ENCODE measurements at regions not wholly inside any gene's neighbourhood (a gene's known extent, or its start where the extent isn't known, plus 50 kb on each side); places are given as distances from the start of the nearest gene placed in this dataset.
"Not testable (repeated sequence)": the region's sequence is repeated elsewhere in the genome, so short reads cannot be mapped to it uniquely, and the experiment has no call there.

GRCh38 chr2:138090330-138090729 lies 126.1 kb downstream of the HNMT start:
- peaks cover 35% of the 10 kb centered on the region for H3K4me1 Mint-ChIP-seq
- H3K9me3 Mint-ChIP-seq = peaks cover 3% of the 10 kb centered on the region
- no peaks in the 10 kb centered on the region for H3K36me3 Mint-ChIP-seq
- H3K4me3 Mint-ChIP-seq = no peak overlapping the region
- TF ChIP-seq CTCF (IDR thresholded peaks at IDR 0.05; ENCODE audit: unreplicated experiment) = no peak
- H3K27me3 Mint-ChIP-seq (ENCODE audit: low read depth) = no peaks in the 10 kb centered on the region
- DNase-seq (ENCODE audit: low spot score in 2 of 2, unreplicated experiment in 2 of 2) = no peak
- no peak overlapping the region for H3K27ac Mint-ChIP-seq

GRCh38 chr2:138093455-138093854 lies 129.2 kb downstream of the HNMT start:
- no peaks in the 10 kb centered on the region for H3K27me3 Mint-ChIP-seq (ENCODE audit: low read depth)
- peaks cover 8% of the 10 kb centered on the region for H3K4me1 Mint-ChIP-seq
- H3K27ac Mint-ChIP-seq = no peak overlapping the region
- no peak overlapping the region for H3K4me3 Mint-ChIP-seq
- H3K36me3 Mint-ChIP-seq = no peaks in the 10 kb centered on the region
- no peak for DNase-seq (ENCODE audit: low spot score in 2 of 2, unreplicated experiment in 2 of 2)
- no peak for TF ChIP-seq CTCF (IDR thresholded peaks at IDR 0.05; ENCODE audit: unreplicated experiment)
- peaks cover 3% of the 10 kb centered on the region for H3K9me3 Mint-ChIP-seq

GRCh38 chr2:138094031-138094430 lies 129.8 kb downstream of the HNMT start:
- Mint-ChIP-seq H3K27me3 (ENCODE audit: low read depth) (no peaks in the 10 kb centered on the region), H3K4me1 (peaks cover 3% of the 10 kb centered on the region), H3K9me3 (peaks cover 8% of the 10 kb centered on the region), H3K27ac (no peak overlapping the region), H3K36me3 (peaks cover 2% of the 10 kb centered on the region), H3K4me3 (no peak overlapping the region)
- DNase-seq (ENCODE audit: low spot score in 2 of 2, unreplicated experiment in 2 of 2) = no peak
- TF ChIP-seq CTCF (IDR thresholded peaks at IDR 0.05; ENCODE audit: unreplicated experiment) = no peak

GRCh38 chr2:138095336-138095735 lies 131.1 kb downstream of the HNMT start:
- no peak for DNase-seq (ENCODE audit: low spot score in 2 of 2, unreplicated experiment in 2 of 2)
- Mint-ChIP-seq H3K4me1 (no peaks in the 10 kb centered on the region), H3K27ac (no peak overlapping the region), H3K4me3 (no peak overlapping the region), H3K9me3 (peaks cover 9% of the 10 kb centered on the region), H3K36me3 (peaks cover 5% of the 10 kb centered on the region), H3K27me3 (ENCODE audit: low read depth) (no peaks in the 10 kb centered on the region)
- no peak for TF ChIP-seq CTCF (IDR thresholded peaks at IDR 0.05; ENCODE audit: unreplicated experiment)

GRCh38 chr2:138099288-138099687 lies 135.0 kb downstream of the HNMT start:
- not testable (repeated sequence) for H3K36me3 Mint-ChIP-seq; H3K27me3 Mint-ChIP-seq (ENCODE audit: low read depth)

GRCh38 chr2:138101718-138102117 lies 137.4 kb downstream of the HNMT start:
- Mint-ChIP-seq H3K4me1 (peaks cover 28% of the 10 kb centered on the region), H3K27me3 (ENCODE audit: low read depth) (no peaks in the 10 kb centered on the region), H3K36me3 (peaks cover 12% of the 10 kb centered on the region), H3K27ac (no peak overlapping the region), H3K9me3 (peaks cover 22% of the 10 kb centered on the region), H3K4me3 (no peak overlapping the region)
- no peak for TF ChIP-seq CTCF (IDR thresholded peaks at IDR 0.05; ENCODE audit: unreplicated experiment)
- no peak for DNase-seq (ENCODE audit: low spot score in 2 of 2, unreplicated experiment in 2 of 2)

More at GRCh38 chr2:138099288-138099687, 135.0 kb downstream of the HNMT start:
- H3K27ac Mint-ChIP-seq; H3K4me1 Mint-ChIP-seq; DNase-seq (ENCODE audit: low spot score in 2 of 2, unreplicated experiment in 2 of 2); H3K4me3 Mint-ChIP-seq: not testable (repeated sequence)
- peaks cover 20% of the 10 kb centered on the region for H3K9me3 Mint-ChIP-seq
